Stimulated activated CD4-positive, alpha-beta T cell treated with anti-CD3 and anti-CD28 coated beads, Interleukin-12 subunit alpha, Interleukin-12 subunit beta, amount 100 ng/mL, for 24 hours (primary cell): ENCODE measurements at regions not wholly inside any gene's neighbourhood (a gene's known extent, or its start where the extent isn't known, plus 50 kb on each side); places are given as distances from the start of the nearest gene placed in this dataset.
"Not testable (repeated sequence)": the region's sequence is repeated elsewhere in the genome, so short reads cannot be mapped to it uniquely, and the experiment has no call there.

ENCODE experiments used
- DNase-seq, 2 experiments: peaks; one replicate each; pipeline ENCODE4 v3.0.0-alpha.2; 2020; ENCODE audit warnings: low read depth in 2 of 2

- DNase-seq, result not testable (repeated sequence)
Observed at GRCh38 chr15:22519213-22519612, 60.5 kb downstream of the GOLGA6L22 start.

- DNase-seq, result not testable (repeated sequence)
Observed at GRCh38 chr15:22526537-22526936, 67.8 kb downstream of the GOLGA6L22 start.

GRCh38 chr15:22527016-22527415 lies 68.3 kb downstream of the GOLGA6L22 start:
- DNase-seq, result not testable (repeated sequence)

- DNase-seq, result not testable (repeated sequence)
Observed at GRCh38 chr15:22529200-22529599, 70.5 kb downstream of the GOLGA6L22 start.

GRCh38 chr15:22559701-22560100 lies 101.0 kb downstream of the GOLGA6L22 start:
- not testable (repeated sequence) for DNase-seq

DNA sequence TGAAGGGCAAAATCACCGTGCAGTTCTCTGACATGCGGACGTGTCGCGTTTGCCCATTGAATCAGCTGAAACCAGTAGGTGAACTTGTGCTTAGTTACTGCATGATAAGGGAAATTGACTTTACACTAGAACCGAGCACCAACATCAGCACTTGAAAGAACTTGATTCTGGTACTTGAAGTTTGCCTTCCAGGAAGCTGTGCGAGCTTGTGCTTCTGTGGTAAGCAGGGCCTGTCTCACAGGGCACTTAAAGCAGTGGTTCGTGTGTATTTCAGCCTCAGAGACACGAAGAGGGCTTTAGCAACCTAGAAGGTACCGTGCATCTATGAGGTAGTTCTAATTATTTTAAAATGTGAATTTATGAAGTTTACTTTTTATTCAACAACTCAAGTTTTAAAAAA lies 103.0 kb downstream of the GOLGA6L22 start:
- not testable (repeated sequence) for DNase-seq

DNA sequence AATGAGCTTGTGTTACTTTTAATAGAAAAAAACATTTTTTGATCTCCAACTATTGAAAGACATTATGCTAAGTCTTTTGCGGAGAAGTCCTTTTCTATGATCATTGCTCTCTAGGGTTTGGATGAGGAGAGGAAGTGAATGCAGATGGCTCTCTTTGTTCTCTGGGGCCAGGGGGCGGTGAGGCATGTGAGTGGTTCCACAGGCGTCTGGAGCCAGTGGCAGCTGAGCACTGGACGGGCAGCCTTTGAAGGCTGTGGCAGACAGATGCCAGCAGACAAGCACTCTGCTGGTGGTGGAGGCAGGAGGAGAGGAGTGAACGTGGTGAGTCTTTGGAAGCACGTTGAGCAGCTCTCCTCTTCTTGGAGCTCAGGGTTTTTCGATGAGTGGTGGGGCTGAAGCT lies 107.8 kb downstream of the GOLGA6L22 start:
- not testable (repeated sequence) for DNase-seq

DNA sequence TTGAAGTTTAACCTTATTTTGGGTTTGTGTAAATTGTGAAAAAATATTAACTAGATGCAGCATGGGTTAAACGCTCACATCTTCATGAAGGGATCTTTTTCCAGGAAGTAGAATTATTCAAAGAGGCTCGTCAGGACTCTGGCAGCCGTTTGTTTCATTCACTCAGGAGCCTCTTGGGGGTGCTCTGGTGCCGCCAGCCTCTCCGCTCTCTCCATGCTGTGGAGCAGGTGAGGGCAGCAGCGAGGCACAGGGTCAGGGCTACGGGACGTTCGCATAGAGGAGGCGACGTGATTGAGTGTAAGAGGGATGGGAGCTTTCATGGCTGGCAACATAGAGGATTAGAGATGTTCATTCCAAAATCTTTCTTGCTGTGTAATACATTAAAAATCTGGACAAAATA lies 110.8 kb downstream of the GOLGA6L22 start:
- DNase-seq, result not testable (repeated sequence)

- DNase-seq, result not testable (repeated sequence)
Observed at GRCh38 chr15:22572152-22572735, 113.5 kb downstream of the GOLGA6L22 start.

DNA sequence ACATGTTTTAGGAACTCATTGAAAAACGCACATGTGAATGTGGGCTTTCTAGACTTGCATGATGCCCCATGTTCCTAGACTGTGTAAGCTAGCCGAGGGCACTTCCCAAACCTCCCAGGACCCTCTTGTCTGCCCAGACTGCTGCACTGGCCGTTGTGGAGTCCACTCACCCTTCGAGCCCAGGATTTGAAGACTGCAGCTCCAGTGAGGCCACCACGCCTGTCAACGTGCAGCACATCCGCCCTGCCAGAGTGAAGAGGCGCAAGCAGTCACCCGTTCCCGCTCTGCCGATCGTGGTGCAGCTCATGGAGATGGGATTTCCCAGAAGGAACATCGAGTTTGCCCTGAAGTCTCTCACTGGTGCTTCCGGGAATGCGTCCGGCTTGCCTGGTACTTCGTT lies 114.1 kb downstream of the GOLGA6L22 start:
- not testable (repeated sequence) for DNase-seq

- not testable (repeated sequence) for DNase-seq
Observed at GRCh38 chr15:22577828-22578227, 119.1 kb downstream of the GOLGA6L22 start.

DNA sequence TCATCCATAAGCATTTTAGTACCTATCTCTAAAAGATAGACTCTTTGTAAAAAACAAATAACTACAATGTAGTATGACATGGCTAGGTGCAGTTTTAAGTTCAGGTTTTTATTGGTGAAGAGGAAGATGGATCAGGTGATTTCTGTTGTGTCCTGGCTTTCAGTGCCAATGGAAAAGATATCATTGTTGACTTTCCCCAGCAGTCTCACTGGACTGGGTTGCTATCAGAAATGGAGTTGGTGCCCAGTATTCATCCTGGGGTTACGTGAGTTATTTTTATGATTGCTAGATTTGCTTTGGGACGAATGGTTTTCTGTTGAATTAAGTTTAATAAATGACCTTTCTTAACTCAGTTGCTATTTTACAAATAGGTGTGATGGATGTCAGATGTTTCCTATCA lies 120.5 kb downstream of the GOLGA6L22 start:
- not testable (repeated sequence) for DNase-seq

DNA sequence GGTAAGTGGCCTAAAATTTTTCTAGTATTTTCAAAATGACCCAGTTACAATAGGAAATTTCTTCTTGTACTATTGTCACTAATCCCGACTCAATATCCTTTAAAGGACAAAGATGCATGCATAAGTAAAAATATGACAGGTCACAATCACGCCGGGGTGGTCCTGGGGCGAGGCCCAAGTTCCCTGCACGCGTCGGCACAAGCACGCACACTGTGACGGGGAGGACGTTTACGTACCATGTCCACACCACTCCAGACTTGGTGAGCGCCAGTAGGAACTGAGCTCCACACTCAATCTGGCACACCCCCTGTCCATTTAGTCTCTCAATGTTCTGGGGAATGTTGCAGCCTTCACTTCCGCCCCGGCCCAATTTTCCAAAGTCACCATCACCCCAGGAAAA lies 128.7 kb downstream of the GOLGA6L22 start:
- DNase-seq, result not testable (repeated sequence)

GRCh38 chr15:22598552-22598951 lies 139.8 kb downstream of the GOLGA6L22 start:
- not testable (repeated sequence) for DNase-seq

DNA sequence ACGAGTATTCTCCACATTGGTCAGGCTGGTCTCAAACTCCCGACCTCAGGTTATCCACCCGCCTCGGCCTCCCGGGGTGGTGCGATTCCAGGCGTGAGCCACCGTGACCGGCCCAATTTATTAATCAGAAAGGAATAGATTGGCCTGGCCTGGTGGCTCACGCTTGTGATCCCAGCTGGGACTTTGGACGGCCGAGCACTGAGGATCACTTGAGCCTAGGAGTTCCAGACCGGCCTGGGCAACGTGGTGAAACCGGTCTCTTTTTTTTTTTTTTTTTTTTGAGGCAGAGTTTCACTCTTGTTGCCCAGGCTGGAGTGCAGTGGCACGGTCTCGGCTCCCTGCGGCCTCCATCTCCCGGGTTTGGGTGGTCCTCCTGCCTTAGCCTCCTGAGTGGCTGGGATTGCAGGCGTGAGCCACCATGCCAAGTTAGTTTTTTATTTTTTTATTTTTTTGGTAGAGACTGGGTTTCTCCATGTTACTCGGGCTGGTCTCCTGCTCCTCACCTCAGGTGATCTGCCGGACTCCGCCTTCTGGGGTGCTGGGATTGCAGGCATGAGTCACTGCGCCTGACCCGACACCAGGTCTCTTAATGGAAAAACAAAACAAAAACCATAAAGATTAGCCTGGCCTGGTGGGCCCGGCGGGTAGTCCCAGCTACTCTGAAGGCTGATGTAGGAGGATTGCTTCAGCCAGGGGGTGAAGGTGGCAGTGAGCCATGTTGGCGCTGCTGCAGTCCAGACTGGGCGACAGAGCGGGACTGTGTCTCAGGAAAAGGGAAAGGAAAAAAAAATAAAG lies 141.0 kb downstream of the GOLGA6L22 start:
- DNase-seq, result not testable (repeated sequence)

DNA sequence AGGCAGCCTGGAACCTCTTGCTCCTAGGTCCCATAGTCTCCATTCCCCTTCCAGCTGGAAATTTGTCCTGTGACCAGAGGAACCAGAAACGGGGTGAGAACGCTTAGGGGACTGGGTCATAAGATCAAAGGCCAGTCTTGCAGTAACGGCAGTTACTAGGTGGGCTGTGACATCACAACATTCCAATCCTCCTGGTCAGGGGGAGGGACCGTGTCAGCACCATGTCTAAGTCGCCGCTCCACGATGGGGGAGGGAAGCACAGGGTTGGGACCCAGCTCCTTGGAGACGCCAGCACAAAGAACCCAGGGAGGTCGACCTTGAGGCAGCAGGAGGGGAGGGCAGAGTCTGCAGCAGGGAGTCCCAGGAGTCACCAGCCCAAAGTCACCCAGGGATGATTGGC lies 158.3 kb downstream of the GOLGA6L22 start:
- DNase-seq, result not testable (repeated sequence)

- not testable (repeated sequence) for DNase-seq
Observed at GRCh38 chr15:22631789-22632188, 154.7 kb upstream of the NIPA1 start.

- DNase-seq, result not testable (repeated sequence)
Observed at GRCh38 chr15:22639983-22640382, 146.5 kb upstream of the NIPA1 start.

GRCh38 chr15:22649458-22649857 lies 137.0 kb upstream of the NIPA1 start:
- DNase-seq, result not testable (repeated sequence)

- DNase-seq, result not testable (repeated sequence)
Observed at GRCh38 chr15:22651179-22651578, 135.3 kb upstream of the NIPA1 start.

DNA sequence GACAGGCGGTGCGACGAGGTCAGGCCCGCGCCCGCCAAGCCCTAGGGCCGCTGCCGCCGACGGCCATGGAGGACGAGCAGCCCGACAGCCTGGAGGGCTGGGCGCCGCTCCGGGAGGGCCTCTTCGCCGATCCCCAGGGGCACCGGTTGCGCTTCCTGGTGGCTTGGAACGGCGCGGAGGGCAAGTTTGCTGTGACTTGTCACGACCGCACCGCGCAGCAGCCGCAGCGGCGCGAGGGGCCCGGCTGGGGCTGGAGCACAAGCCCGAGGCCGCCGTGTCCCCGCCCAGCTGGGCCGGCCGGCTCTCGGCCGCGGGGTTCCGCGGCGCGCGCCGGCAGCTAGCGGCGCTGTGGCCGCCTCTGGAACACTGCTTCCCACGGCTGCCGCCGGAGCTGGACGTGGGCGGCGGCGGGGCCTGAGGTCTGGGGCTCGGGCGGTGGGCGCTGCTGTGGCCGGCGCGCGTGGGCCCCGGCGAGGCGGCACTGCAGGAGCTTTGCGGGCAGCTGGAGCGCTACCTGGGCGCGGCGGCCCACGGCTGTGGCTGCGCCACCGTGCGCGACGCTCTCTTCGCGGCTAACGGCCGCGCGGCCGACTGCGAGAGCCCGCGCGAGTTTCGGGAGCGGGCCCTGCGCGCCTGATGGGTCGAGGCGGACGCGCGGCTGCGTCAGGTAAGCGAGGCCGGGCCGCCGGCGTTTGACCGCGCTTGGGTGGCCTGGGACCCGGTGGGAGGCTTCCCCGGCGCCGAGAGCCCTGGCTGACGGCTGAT lies 122.0 kb upstream of the NIPA1 start:
- DNase-seq, result peak in 1 of 2 experiments; percentile 6

- DNase-seq, result not testable (repeated sequence)
Observed at GRCh38 chr15:22665059-22665702, 121.3 kb upstream of the NIPA1 start.
